ENCODE measurements at regions not wholly inside any gene's neighbourhood (a gene's known extent, or its start where the extent isn't known, plus 50 kb on each side); places are given as distances from the start of the nearest gene placed in this dataset.

GRCh38 chr7:22624781-22625180 lies 102.2 kb upstream of the IL6 start:
- no peak for DNase-seq (ENCODE audit: low spot score)

DNA sequence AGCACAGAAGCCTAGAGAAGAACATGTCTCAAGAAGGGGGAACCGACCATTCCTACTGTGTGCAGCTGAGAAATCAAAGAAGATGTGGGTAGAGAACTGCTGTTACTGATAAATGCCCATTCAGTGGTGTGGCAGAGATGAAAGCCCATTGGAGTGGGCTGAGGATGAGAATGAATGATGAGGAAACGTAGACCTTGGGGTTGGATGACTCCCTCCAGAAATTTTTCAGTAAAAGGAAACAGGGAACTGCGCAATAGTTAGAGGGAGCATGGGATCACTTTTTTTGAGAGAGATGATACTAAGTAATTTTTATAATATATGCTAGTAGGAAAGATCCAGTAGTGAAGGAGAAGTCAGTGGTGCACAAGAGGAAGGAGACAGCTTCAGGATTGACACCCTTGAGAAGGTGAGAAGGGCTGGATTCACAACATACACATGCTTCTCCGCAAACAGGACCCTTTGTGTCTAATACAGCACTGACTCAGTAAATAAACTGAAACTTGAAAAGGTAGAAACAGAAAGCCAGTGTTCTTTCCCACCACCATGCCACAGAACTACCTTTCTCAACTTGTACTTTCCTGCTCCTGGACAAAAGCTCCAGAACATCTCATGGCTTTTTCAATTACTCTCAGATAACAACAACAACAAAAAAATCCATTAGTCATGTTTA lies 104.7 kb upstream of the IL6 start:
- no peak for DNase-seq (ENCODE audit: low spot score)

GRCh38 chr7:22618528-22618927 lies 108.5 kb upstream of the IL6 start:
- DNase-seq (ENCODE audit: low spot score), result no peak

GRCh38 chr7:22617166-22617565 lies 109.8 kb upstream of the IL6 start:
- no peak for DNase-seq (ENCODE audit: low spot score)

- no peak for DNase-seq (ENCODE audit: low spot score)
Measured at GRCh38 chr7:22613496-22613895, 113.5 kb upstream of the IL6 start.

DNA sequence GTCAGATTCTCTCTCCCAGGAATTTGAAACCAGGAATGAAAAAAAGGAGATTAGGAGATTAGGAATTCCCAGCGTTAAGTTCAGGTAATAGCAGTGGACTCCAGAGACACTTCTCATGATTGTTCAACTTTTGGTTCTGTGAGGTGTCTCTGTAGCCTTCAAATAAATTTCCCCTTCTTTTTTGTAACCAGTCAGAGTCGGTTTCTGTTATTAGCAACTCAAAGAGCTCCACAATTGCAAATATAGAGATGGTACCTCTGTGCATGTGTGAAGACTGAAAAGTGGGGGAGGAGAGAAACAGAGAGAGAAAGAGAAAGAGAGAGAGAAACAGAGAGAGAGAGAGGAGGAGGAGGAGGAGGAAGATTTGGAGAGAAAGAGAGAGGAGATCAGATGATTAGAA lies 112.8 kb upstream of the STEAP1B start:
- no peak for DNase-seq (ENCODE audit: low spot score)

DNA sequence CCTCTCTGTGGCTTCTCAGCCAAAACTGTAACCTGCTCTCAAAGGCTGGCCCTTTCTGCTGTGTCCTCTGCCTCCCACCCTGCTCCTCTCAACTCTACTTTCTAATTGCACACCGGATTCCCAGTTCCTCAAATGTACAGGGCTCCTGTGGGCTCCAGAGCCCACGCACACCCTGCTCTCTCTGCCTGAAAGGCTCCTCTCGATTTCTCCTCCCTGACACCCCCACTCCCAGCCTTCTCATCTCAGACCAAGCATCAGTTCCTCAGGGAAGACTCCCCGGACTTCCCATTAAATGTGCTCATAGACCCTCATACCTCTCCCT lies 111.7 kb upstream of the STEAP1B start:
- DNase-seq (ENCODE audit: low spot score), result no peak

- no peak for DNase-seq (ENCODE audit: low spot score)
Measured at GRCh38 chr7:22610951-22611757, 111.2 kb upstream of the STEAP1B start.

- DNase-seq (ENCODE audit: low spot score), result no peak
Measured at GRCh38 chr7:22610263-22610662, 110.3 kb upstream of the STEAP1B start.

GRCh38 chr7:22607180-22607579 lies 107.2 kb upstream of the STEAP1B start:
- DNase-seq (ENCODE audit: low spot score), result no peak

DNA sequence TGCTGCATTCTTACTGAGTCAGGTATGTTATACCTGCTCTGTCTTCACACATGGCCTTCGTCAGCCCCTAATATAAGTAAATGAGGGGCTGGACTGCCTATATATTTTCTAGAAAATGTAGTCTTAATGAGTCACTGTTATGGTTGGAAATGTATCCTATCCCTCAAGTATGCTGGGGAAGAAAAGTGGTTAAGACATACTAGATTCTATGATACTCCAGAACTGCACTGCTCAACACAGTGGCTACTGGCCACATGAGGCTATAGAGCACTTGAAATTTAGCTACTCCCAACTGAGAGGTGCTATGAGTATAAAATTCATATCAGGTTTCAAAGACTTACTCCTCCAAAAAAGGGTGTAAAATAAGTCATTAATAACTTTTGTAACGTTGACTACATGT lies 104.3 kb upstream of the STEAP1B start:
- DNase-seq (ENCODE audit: low spot score), result no peak

DNA sequence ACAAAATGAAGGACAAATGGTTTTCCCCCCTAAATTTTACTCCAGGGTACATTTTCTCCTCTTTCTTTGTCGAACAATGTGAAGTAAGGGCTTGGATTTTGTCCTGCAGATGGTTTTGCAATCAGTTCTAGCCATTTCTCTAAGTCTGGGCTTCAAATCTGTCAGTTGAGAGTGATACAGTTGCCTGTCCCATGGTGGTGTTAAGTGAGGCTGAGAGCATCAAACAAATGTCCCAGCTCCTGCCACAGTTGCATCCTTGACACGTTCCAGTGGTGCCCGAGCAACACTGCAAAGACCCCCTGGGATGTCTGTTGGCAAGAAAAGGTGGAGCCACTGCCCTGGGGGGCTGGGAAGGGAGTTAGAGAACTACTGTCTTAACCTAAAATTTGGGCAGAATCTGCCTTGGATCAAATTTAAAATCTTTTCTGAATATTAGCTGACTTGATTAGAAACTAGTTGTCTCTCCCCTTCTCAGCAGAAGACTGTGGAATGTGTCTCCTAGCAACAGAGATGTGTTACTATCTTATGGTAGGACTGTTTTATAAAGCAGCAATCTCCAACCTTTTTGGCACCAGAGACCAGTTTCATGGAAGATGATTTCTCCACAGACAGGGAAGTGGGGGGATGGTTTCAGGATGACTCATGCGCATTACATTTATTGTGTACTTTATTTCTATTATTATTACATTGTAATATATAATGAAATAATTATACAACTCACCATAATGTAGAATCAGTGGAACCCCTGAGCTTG lies 102.0 kb upstream of the STEAP1B start:
- no peak for DNase-seq (ENCODE audit: low spot score)

GRCh38 chr7:22601408-22601807 lies 101.4 kb upstream of the STEAP1B start:
- DNase-seq (ENCODE audit: low spot score), result no peak

- no peak for DNase-seq (ENCODE audit: low spot score)
Measured at GRCh38 chr7:22601003-22601402, 101.0 kb upstream of the STEAP1B start.

GRCh38 chr7:22598318-22598920 lies 98.4 kb upstream of the STEAP1B start:
- no peak for DNase-seq (ENCODE audit: low spot score)

GRCh38 chr7:22597844-22598243 lies 97.9 kb upstream of the STEAP1B start:
- no peak for DNase-seq (ENCODE audit: low spot score)

DNA sequence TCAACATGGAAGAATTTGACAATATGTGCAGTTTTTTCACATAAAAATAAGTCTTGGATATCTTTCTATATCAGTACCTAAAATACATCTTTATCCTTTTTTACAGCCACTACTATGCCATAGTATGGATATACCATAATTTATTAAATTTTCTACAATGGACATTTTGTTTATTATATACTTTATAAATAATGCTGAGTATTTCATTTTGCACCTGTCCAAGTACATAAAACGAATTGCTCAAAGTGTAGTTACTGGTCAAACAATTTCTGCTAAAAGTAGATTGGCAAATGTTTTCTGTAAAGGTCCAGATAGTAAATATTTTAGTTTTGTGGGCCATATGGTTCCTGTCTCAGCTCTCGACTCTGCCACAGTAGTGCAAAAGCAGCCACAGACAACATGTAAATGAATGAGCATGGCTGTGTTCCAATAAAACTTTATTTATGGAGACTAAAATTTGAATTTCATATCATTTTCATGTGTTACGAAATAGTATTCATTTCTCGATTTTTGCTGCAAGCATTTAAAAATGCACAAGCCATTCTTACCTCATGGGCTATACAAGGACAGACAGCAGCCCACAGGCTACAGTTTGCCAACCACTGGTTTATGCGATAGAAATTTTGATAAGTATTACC lies 96.9 kb upstream of the STEAP1B start:
- DNase-seq (ENCODE audit: low spot score), result no peak

GRCh38 chr7:22594020-22594419 lies 94.0 kb upstream of the STEAP1B start:
- DNase-seq (ENCODE audit: low spot score), result no peak

- no peak for DNase-seq (ENCODE audit: low spot score)
Measured at GRCh38 chr7:22591271-22591670, 91.3 kb upstream of the STEAP1B start.

GRCh38 chr7:22589641-22590201 lies 89.7 kb upstream of the STEAP1B start:
- no peak for DNase-seq (ENCODE audit: low spot score)

DNA sequence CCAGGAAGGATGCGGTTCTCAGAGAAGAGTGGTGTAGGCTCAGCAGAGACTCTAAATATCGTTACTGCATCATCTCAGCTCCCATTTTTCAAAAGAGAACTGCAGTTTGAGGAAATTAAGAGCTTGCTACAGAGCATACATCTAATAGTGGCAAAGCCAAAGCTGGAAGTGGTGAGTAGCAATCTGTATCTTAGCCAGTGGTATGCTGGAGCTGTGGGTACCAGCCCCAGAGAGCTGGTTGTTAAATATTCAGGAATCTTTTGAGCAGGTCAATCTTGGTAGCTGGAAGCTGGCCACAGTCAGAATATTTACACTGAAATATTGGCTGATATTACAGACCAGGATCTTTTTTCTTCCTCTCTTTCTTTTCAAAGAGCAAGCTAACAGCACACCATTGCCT lies 88.4 kb upstream of the STEAP1B start:
- DNase-seq (ENCODE audit: low spot score), result no peak

GRCh38 chr7:22587322-22587721 lies 87.3 kb upstream of the STEAP1B start:
- no peak for DNase-seq (ENCODE audit: low spot score)
